ENCODE measurements at regions not wholly inside any gene's neighbourhood (a gene's known extent, or its start where the extent isn't known, plus 50 kb on each side); places are given as distances from the start of the nearest gene placed in this dataset.

DNA sequence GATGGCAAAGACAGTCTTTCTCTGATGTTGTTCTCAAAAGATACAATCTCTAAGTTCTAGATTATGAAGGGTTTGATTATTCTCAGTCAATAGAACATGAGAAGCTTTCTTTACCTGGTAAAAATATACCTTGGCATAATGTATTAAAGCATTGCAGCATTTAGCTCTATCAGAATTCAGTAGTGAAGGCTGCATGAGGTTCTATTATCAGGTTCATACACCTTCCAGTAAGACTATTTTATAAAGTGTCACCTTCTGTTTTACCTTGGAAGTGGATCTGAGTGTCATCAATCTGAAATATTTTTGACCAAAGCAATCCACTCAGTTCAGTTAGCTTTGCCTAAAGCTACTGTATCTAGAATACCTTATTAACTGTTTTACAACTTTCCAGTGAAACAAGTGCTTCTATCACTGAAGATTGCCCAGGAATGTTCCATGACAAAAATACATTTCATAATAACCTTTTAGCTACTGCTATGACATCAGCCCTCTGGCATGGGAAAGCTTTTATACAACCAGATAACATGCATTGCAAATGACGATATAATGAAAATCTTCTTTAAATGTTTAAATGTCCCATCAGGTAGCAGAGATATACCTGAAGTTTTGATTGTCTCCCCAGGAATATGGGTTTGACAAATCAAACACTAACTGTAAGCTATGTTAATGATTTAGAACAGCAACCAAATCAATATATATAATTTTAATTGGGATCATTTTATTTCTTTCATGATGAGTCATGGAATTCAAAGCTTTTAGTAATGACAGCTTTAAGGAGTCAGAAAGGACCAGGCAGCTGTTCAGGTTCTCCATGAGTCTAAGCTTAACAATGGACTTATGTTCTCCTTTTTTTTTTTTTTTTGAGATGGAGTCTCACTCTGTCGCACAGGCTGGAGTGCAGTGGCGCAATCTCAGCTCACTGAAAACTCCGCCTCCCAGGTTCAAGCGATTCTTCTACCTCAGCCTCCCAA lies 72.2 kb downstream of the UFM1 start:
- Histone ChIP-seq H3K9me3 (replicated peaks; ENCODE audit: control insufficient read depth, insufficient read depth, low read length) (peaks cover 4% of the 10 kb centered on the region; the same call in 2 of the 3 replicates), H3K4me2 (ENCODE audit: control insufficient read depth, insufficient read depth) (no peak overlapping the region), H3K27ac (ENCODE audit: control insufficient read depth, insufficient read depth) (no peak overlapping the region), H3K9ac (ENCODE audit: control insufficient read depth, insufficient read depth, low read length) (no peak overlapping the region), H2AFZ (ENCODE audit: control insufficient read depth, low read depth, low read length) (no peak overlapping the region), H4K20me1 (ENCODE audit: control insufficient read depth, insufficient read depth) (no peaks in the 10 kb centered on the region), H3K4me1 (ENCODE audit: control insufficient read depth, insufficient read depth, low read length) (no peaks in the 10 kb centered on the region), H3K27me3 (replicated peaks in 1 of 2; ENCODE audit: control insufficient read depth in 2 of 2, insufficient read depth in 2 of 2, low read length in 1 of 2) (no peaks in the 10 kb centered on the region), H3K4me3 (no peak overlapping the region), H3K36me3 (ENCODE audit: control insufficient read depth in 2 of 2, insufficient read depth in 2 of 2, low read length in 1 of 2) (no peaks in the 10 kb centered on the region), H3K79me2 (ENCODE audit: control insufficient read depth, insufficient read depth, low read length) (no peaks in the 10 kb centered on the region)
- ChIA-PET POLR2A (no interaction called here), SMC1A (ENCODE audit: uncharacterized antibody, unreplicated experiment) (no interaction called here), CTCF (interaction anchor here (0.6 to 1.3 kb wide), 2 partner anchors 10 to 24 kb away, joined by 3 read pairs; no protein-coding TSS in a partner anchor), RAD21 (ENCODE audit: unreplicated experiment) (no interaction called here)
- no peak for FAIRE-seq
- WGBS (ENCODE audit: insufficient coverage, insufficient replicate concordance, low lambda C conversion rate, missing lambda C conversion rate) = 98% methylated on average over 2 of the region's 5 CpGs
- intact Hi-C loops (cut with micrococcal nuclease; ENCODE audit: unreplicated experiment) = no loop called here
- no peak for ATAC-seq
- no TSS peak for BruUV-seq (replicated peaks)
- in situ Hi-C loops (cut with MboI) = no loop called here
- TF ChIP-seq FOXM1 (IDR thresholded peaks at IDR 0.05; ENCODE audit: low read depth, low read length) (no peak), CBFB (IDR thresholded peaks at IDR 0.05; ENCODE audit: low read depth) (no peak), POLR2AphosphoS2 (IDR thresholded peaks at IDR 0.05; ENCODE audit: low read depth, low read length) (no peak)
- TF ChIP-seq, protein P1, sequence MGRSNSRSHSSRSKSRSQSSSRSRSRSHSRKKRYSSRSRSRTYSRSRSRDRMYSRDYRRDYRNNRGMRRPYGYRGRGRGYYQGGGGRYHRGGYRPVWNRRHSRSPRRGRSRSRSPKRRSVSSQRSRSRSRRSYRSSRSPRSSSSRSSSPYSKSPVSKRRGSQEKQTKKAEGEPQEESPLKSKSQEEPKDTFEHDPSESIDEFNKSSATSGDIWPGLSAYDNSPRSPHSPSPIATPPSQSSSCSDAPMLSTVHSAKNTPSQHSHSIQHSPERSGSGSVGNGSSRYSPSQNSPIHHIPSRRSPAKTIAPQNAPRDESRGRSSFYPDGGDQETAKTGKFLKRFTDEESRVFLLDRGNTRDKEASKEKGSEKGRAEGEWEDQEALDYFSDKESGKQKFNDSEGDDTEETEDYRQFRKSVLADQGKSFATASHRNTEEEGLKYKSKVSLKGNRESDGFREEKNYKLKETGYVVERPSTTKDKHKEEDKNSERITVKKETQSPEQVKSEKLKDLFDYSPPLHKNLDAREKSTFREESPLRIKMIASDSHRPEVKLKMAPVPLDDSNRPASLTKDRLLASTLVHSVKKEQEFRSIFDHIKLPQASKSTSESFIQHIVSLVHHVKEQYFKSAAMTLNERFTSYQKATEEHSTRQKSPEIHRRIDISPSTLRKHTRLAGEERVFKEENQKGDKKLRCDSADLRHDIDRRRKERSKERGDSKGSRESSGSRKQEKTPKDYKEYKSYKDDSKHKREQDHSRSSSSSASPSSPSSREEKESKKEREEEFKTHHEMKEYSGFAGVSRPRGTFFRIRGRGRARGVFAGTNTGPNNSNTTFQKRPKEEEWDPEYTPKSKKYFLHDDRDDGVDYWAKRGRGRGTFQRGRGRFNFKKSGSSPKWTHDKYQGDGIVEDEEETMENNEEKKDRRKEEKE (IDR thresholded peaks at IDR 0.05) = no peak
- TF ChIP-seq, protein P2, sequence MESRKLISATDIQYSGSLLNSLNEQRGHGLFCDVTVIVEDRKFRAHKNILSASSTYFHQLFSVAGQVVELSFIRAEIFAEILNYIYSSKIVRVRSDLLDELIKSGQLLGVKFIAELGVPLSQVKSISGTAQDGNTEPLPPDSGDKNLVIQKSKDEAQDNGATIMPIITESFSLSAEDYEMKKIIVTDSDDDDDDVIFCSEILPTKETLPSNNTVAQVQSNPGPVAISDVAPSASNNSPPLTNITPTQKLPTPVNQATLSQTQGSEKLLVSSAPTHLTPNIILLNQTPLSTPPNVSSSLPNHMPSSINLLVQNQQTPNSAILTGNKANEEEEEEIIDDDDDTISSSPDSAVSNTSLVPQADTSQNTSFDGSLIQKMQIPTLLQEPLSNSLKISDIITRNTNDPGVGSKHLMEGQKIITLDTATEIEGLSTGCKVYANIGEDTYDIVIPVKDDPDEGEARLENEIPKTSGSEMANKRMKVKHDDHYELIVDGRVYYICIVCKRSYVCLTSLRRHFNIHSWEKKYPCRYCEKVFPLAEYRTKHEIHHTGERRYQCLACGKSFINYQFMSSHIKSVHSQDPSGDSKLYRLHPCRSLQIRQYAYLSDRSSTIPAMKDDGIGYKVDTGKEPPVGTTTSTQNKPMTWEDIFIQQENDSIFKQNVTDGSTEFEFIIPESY (IDR thresholded peaks at IDR 0.05) = no peak
- DNase-seq (ENCODE audit: low read depth, low spot score) = no peak

Measured in GM12878 (cell line).